H1 (cell line): ENCODE measurements at regions not wholly inside any gene's neighbourhood (a gene's known extent, or its start where the extent isn't known, plus 50 kb on each side); places are given as distances from the start of the nearest gene placed in this dataset.

Experiments
- CTCF ChIA-PET: fragments of 300-600 bp; sonication (Branson Sonifier 250); formaldehyde crosslinking; loops from one replicate; lab custom pipeline; 2021; ENCODE audit not compliant: partially characterized antibody; lab: Charles Lee
- POLR2A ChIA-PET: fragments of 300-600 bp; sonication (Branson Sonifier 250); formaldehyde crosslinking; loops from one replicate; lab custom pipeline; 2021; ENCODE audit warnings: inconsistent platforms; ENCODE audit not compliant: partially characterized antibody; lab: Charles Lee
- DNase-seq, 2 experiments: peaks; one replicate each; pipeline versions ENCODE4 v3.0.0 to v3.0.0-alpha.2; 2010 to 2022; ENCODE audit warnings: low spot score in 2 of 2, low read depth in 1 of 2, mixed read lengths in 1 of 2
- FAIRE-seq: peaks from 2 replicates; lab custom pipeline; 2011; peaks lifted over from hg19 to GRCh38; lab: Jason Lieb, UNC
- H2AFZ ChIP-seq: 2 replicates; pipeline ENCODE4 v1.8.1; 2012; ENCODE audit warnings: low read length, inconsistent platforms
- H2AK5ac ChIP-seq: 2 replicates; pipeline ENCODE4 v1.6.1; 2013; ENCODE audit warnings: low read depth, low read length
- H2BK120ac ChIP-seq: replicated peaks from 2 replicates; pipeline ENCODE3; 2013; ENCODE audit warnings: low read depth, low read length, inconsistent platforms
- H2BK12ac ChIP-seq: 2 replicates; pipeline ENCODE4 v1.6.1; 2013; ENCODE audit warnings: low read depth, low read length
- H2BK15ac ChIP-seq: 2 replicates; pipeline ENCODE4 v1.6.1; 2013; ENCODE audit warnings: low read length
- H2BK20ac ChIP-seq: 2 replicates; pipeline ENCODE4 v1.6.1; 2013; ENCODE audit warnings: low read length
- H2BK5ac ChIP-seq: 2 replicates; pipeline ENCODE4 v1.6.1; 2013; ENCODE audit warnings: low read depth, low read length
- H3K14ac ChIP-seq: 2 replicates; pipeline ENCODE4 v1.6.1; 2013; ENCODE audit warnings: inconsistent platforms; ENCODE audit not compliant: insufficient read length
- H3K18ac ChIP-seq: 2 replicates; pipeline ENCODE4 v1.6.1; 2013; ENCODE audit warnings: low read length; ENCODE audit errors: extremely low read depth
- H3K23ac ChIP-seq: 2 replicates; pipeline ENCODE4 v1.6.1; 2013; ENCODE audit warnings: inconsistent platforms; ENCODE audit not compliant: insufficient read length
- H3K23me2 ChIP-seq: 2 replicates; pipeline ENCODE4 v1.6.1; 2013; ENCODE audit warnings: low read depth, low read length
- H3K27ac ChIP-seq: 2 replicates; pipeline ENCODE4 v1.6.1; 2011; ENCODE audit warnings: low read depth, low read length, inconsistent platforms
- H3K27me3 ChIP-seq, 4 experiments: replicated peaks in 1 of 4; 1 replicate in 1 of 4; 2 replicates in 3 of 4; pipeline versions ENCODE4 v1.6.1 to v1.8.1; 2011 to 2013; ENCODE audit warnings: low read length in 3 of 4, mild to moderate bottlenecking in 3 of 4, inconsistent platforms in 2 of 4, mixed read lengths in 2 of 4, moderate library complexity in 1 of 4; ENCODE audit not compliant: control insufficient read depth in 3 of 4, insufficient read depth in 3 of 4; ENCODE audit errors: extremely low read depth in 1 of 4
- H3K36me3 ChIP-seq, 4 experiments: 2 replicates each; pipeline versions ENCODE4 v1.6.1 to v1.8.1; 2011 to 2013; ENCODE audit warnings: mild to moderate bottlenecking in 4 of 4, low read length in 3 of 4, moderate library complexity in 2 of 4, control low read depth in 1 of 4, inconsistent platforms in 1 of 4; ENCODE audit not compliant: insufficient read depth in 4 of 4, control insufficient read depth in 2 of 4
- H3K4ac ChIP-seq: replicated peaks from 2 replicates; pipeline ENCODE3; 2013; ENCODE audit warnings: low read length, low read depth, mixed read lengths, inconsistent platforms; ENCODE audit not compliant: insufficient read length
- H3K4me1 ChIP-seq, 4 experiments: replicated peaks in 1 of 4; 1 replicate in 1 of 4; 2 replicates in 3 of 4; pipeline versions ENCODE4 v1.6.1 to v1.8.1; 2011 to 2013; ENCODE audit warnings: low read length in 3 of 4, inconsistent platforms in 2 of 4, mixed read lengths in 1 of 4; ENCODE audit not compliant: insufficient read depth in 4 of 4, control insufficient read depth in 3 of 4
- H3K4me2 ChIP-seq, 2 experiments: 2 replicates each; pipeline versions ENCODE4 v1.6.1 to v1.8.1; 2011 to 2013; ENCODE audit warnings: low read depth in 2 of 2, low read length in 2 of 2, control low read depth in 1 of 2, inconsistent platforms in 1 of 2, mild to moderate bottlenecking in 1 of 2; ENCODE audit not compliant: insufficient read depth in 1 of 2
- H3K4me3 ChIP-seq, 4 experiments: fragments of 200-600, 300-600 bp in 1 of 4; sonication (generic), shearing (Covaris generic), sonication (Bioruptor Twin) in 1 of 4; 2 replicates each; pipeline versions ENCODE4 v1.5.1 to v1.8.1; 2011 to 2016; ENCODE audit warnings: low read length in 4 of 4, low read depth in 3 of 4, control low read depth in 2 of 4, inconsistent platforms in 2 of 4, mild to moderate bottlenecking in 2 of 4, mixed read lengths in 1 of 4, moderate library complexity in 1 of 4; ENCODE audit not compliant: insufficient read depth in 2 of 4; ENCODE audit errors: extremely low read depth in 1 of 4
- H3K56ac ChIP-seq: replicated peaks from 2 replicates; pipeline ENCODE3; 2013; ENCODE audit warnings: low read depth, mild to moderate bottlenecking, mixed read lengths, low read length, inconsistent platforms; ENCODE audit not compliant: insufficient read length
- H3K79me1 ChIP-seq: 2 replicates; pipeline ENCODE4 v1.6.1; 2013; ENCODE audit warnings: low read depth, low read length, control low read depth
- H3K79me2 ChIP-seq, 2 experiments: 2 replicates each; pipeline versions ENCODE4 v1.6.1 to v1.8.1; 2012 to 2013; ENCODE audit warnings: low read length in 2 of 2, mild to moderate bottlenecking in 2 of 2, inconsistent platforms in 1 of 2; ENCODE audit not compliant: insufficient read depth in 2 of 2, control insufficient read depth in 1 of 2
- H3K9ac ChIP-seq, 4 experiments: replicated peaks in 1 of 4; 1 replicate in 1 of 4; 2 replicates in 3 of 4; pipeline versions ENCODE4 v1.6.1 to v1.8.1; 2011 to 2013; ENCODE audit warnings: low read depth in 3 of 4, low read length in 3 of 4, control low read depth in 2 of 4, mild to moderate bottlenecking in 2 of 4, moderate library complexity in 2 of 4, inconsistent platforms in 1 of 4; ENCODE audit errors: extremely low read depth in 1 of 4
- H3K9me3 ChIP-seq, 2 experiments: 2 replicates each; pipeline versions ENCODE4 v1.6.1 to v1.8.1; 2012 to 2013; ENCODE audit warnings: mild to moderate bottlenecking in 2 of 2, moderate library complexity in 2 of 2, control low read depth in 1 of 2, inconsistent platforms in 1 of 2, low read depth in 1 of 2, low read length in 1 of 2, mixed read lengths in 1 of 2; ENCODE audit not compliant: insufficient read depth in 2 of 2
- H4K20me1 ChIP-seq, 2 experiments: replicated peaks in 1 of 2; 2 replicates each; pipeline versions ENCODE3 to v1.8.1; 2011 to 2013; ENCODE audit warnings: inconsistent platforms in 2 of 2, low read length in 2 of 2, mild to moderate bottlenecking in 1 of 2; ENCODE audit not compliant: insufficient read depth in 2 of 2, control insufficient read depth in 1 of 2
- H4K5ac ChIP-seq: 2 replicates; pipeline ENCODE4 v1.6.1; 2013; ENCODE audit warnings: low read length, low read depth, mixed read lengths, inconsistent platforms; ENCODE audit not compliant: insufficient read length
- H4K8ac ChIP-seq: 2 replicates; pipeline ENCODE4 v1.8.0; 2013; ENCODE audit warnings: mild to moderate bottlenecking, moderate library complexity, low read length, inconsistent platforms; ENCODE audit not compliant: insufficient read depth; ENCODE audit errors: extremely low read depth
- H4K91ac ChIP-seq: replicated peaks from 2 replicates; pipeline ENCODE3; 2013; ENCODE audit warnings: low read length, mixed read lengths, inconsistent platforms; ENCODE audit not compliant: insufficient read length
- CEBPB ChIP-seq: IDR thresholded peaks from 2 replicates; pipeline ENCODE4 v1.6.1; 2012; ENCODE audit warnings: low read depth, low read length
- MAFK ChIP-seq: IDR thresholded peaks from 2 replicates; pipeline ENCODE4 v1.6.1; 2012; ENCODE audit warnings: low read depth, mild to moderate bottlenecking, improper control_type of control experiment, low read length
- POLR2AphosphoS5 ChIP-seq: IDR thresholded peaks from 2 replicates; pipeline ENCODE4 v1.6.1; 2011; ENCODE audit warnings: low read depth, low read length
- RNF2 ChIP-seq: fragments of 200-900, 300-1000 bp; sonication (generic); IDR thresholded peaks from 2 replicates; pipeline ENCODE4 v1.7.1; 2016; ENCODE audit warnings: borderline replicate concordance, low read depth, mild to moderate bottlenecking, antibody characterized with exemption, low read length; ENCODE audit not compliant: poor library complexity, severe bottlenecking; ENCODE audit errors: missing control alignments
- SIRT6 ChIP-seq: IDR thresholded peaks from one replicate; pipeline ENCODE4 v1.7.1; 2012; ENCODE audit warnings: low read length, inconsistent platforms
- SIX5 ChIP-seq: IDR thresholded peaks from 2 replicates; pipeline ENCODE4 v1.6.1; 2011; ENCODE audit warnings: mild to moderate bottlenecking, low read depth, low read length
- TAF1 ChIP-seq: IDR thresholded peaks from 2 replicates; pipeline ENCODE4 v1.6.1; 2011; ENCODE audit warnings: mild to moderate bottlenecking, low read depth, low read length
- WGBS, 2 experiments: shearing (Covaris generic) in 1 of 2; methylation state at CpG; one replicate each; pipeline versions ENCODE4 v1.1.6 to v1.1.7; 2013 to 2015; ENCODE audit warnings: low lambda C conversion rate in 2 of 2, mixed read lengths in 2 of 2, inconsistent platforms in 1 of 2, low coverage in 1 of 2, missing lambda C conversion rate in 1 of 2; ENCODE audit not compliant: insufficient replicate concordance in 2 of 2, insufficient coverage in 1 of 2, insufficient read length in 1 of 2; ENCODE audit errors: extremely low coverage in 1 of 2, missing lambda C conversion rate in 1 of 2; 5-methylcytosine and 5-hydroxymethylcytosine counted together

- H3K23ac ChIP-seq = no peak overlapping the region
- H3K27me3 ChIP-seq = no peaks in the 10 kb centered on the region
- no peaks in the 10 kb centered on the region for H3K36me3 ChIP-seq
- no peaks in the 10 kb centered on the region for H3K4me1 ChIP-seq
- 100% methylated on average over 1 of the region's 1 CpG; no CpG with 5 or more reads in 1 of the 2 experiments for WGBS, 2 experiments
- no peak overlapping the region for H4K8ac ChIP-seq
- no peak overlapping the region for H3K4me3 ChIP-seq
- H3K23me2 ChIP-seq = no peaks in the 10 kb centered on the region
- H3K14ac ChIP-seq = no peak overlapping the region
- H2BK15ac ChIP-seq = no peak overlapping the region
- no peak overlapping the region for H3K9ac ChIP-seq
- ChIA-PET POLR2A (no interaction called here), CTCF (interaction anchor here (0.6 kb wide), 1 partner anchor 13 kb away, joined by 4 read pairs; no protein-coding TSS in a partner anchor)
- H3K56ac ChIP-seq = no peak overlapping the region
- no peak overlapping the region for H3K18ac ChIP-seq
- H4K91ac ChIP-seq = no peak overlapping the region
- H3K79me2 ChIP-seq = no peaks in the 10 kb centered on the region
- no peak overlapping the region for H2AFZ ChIP-seq
- no peaks in the 10 kb centered on the region for H4K20me1 ChIP-seq
- H2BK12ac ChIP-seq = no peak overlapping the region
- no peak overlapping the region for H4K5ac ChIP-seq
- H3K9me3 ChIP-seq = no peaks in the 10 kb centered on the region
- H3K27ac ChIP-seq = no peak overlapping the region
- FAIRE-seq = no peak
- no peak overlapping the region for H2BK20ac ChIP-seq
- DNase-seq = no peak
- H3K4ac ChIP-seq = no peak overlapping the region
- no peaks in the 10 kb centered on the region for H3K79me1 ChIP-seq
- H2BK5ac ChIP-seq = no peak overlapping the region
- H2AK5ac ChIP-seq = no peak overlapping the region
- H2BK120ac ChIP-seq = no peak overlapping the region
- H3K4me2 ChIP-seq = no peak overlapping the region
- TF ChIP-seq POLR2AphosphoS5 = no peak
- no peak for TF ChIP-seq TAF1
- TF ChIP-seq SIX5 = no peak
- no peak for TF ChIP-seq RNF2
- no peak for TF ChIP-seq SIRT6
- TF ChIP-seq CEBPB = no peak
- TF ChIP-seq MAFK = no peak
Measured at GRCh38 chr1:196094821-196095220, 513.4 kb downstream of the KCNT2 start.
